ENCODE measurements at regions not wholly inside any gene's neighbourhood (a gene's known extent, or its start where the extent isn't known, plus 50 kb on each side); places are given as distances from the start of the nearest gene placed in this dataset.
"Not testable (repeated sequence)": the region's sequence is repeated elsewhere in the genome, so short reads cannot be mapped to it uniquely, and the experiment has no call there.

- Histone ChIP-seq H3K9me3 (peaks cover 7% of the 10 kb centered on the region), H4K20me1 (no peaks in the 10 kb centered on the region), H3K27me3 (no peaks in the 10 kb centered on the region), H3K9ac (no peak overlapping the region), H3K27ac (no peak overlapping the region), H3K4me1 (no peaks in the 10 kb centered on the region), H3K4me3 (no peak overlapping the region), H3K4me2 (no peak overlapping the region), H3K36me3 (no peaks in the 10 kb centered on the region)
- TF ChIP-seq Cebpa-rat (IDR thresholded peaks at IDR 0.05), result no peak
Observed at GRCh38 chr10:76769582-76769981, 868.0 kb downstream of the KCNMA1 start.

DNA sequence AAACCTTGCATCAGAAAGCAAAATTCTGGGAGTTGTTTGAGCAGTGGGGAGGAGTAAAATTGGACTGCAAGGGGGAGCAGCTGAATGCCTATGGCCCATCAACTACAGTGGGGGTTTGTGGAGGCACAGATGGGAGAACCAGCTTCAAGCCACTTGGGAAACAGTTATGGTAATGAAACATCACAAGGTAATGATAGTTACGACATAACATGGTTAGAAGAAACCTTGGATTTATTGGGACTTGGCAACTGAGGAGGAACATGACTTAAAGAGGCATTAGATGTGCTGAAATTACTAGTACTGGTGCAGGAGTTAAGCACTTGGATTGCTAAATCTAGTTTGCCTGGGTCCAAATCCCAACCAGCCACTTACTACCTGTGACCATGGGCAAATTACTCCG lies 868.4 kb downstream of the KCNMA1 start:
- H3K4me1 ChIP-seq, result no peaks in the 10 kb centered on the region

DNA sequence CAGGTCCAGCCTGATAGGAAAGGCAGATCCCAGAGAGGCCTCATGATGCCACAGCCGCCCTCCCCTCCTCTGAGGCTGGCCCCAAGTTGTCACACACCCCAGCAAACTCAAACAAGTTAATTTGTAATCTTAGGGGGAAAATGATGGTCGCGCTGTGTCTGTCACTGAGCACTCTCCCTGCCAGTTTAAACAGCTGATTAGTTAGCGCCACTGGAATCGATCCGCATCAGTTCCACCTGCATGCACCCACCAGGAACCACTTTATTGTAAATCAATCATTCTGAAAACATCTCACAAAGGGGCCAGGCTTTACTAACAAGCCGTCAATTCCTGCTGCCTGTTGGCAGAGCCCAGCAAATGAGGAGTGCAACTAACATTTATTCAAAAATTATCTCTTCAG lies 870.9 kb downstream of the KCNMA1 start:
- Histone ChIP-seq H3K27me3 (no peaks in the 10 kb centered on the region), H3K4me3 (no peak overlapping the region), H3K4me1 (no peaks in the 10 kb centered on the region), H3K9me3 (no peaks in the 10 kb centered on the region), H3K36me3 (no peaks in the 10 kb centered on the region), H4K20me1 (no peaks in the 10 kb centered on the region), H3K4me2 (no peak overlapping the region), H3K9ac (no peak overlapping the region), H3K27ac (no peak overlapping the region)
- TF ChIP-seq Cebpa-rat (IDR thresholded peaks at IDR 0.05), result no peak

More for the DNA sequence above, 868.4 kb downstream of the KCNMA1 start:
- no peak for TF ChIP-seq Cebpa-rat (IDR thresholded peaks at IDR 0.05)
- Histone ChIP-seq H3K36me3 (no peaks in the 10 kb centered on the region), H3K9ac (no peak overlapping the region), H3K4me3 (no peak overlapping the region), H3K9me3 (peaks cover 3% of the 10 kb centered on the region), H3K4me2 (no peak overlapping the region), H4K20me1 (no peaks in the 10 kb centered on the region), H3K27me3 (no peaks in the 10 kb centered on the region), H3K27ac (no peak overlapping the region)

- H3K4me3 ChIP-seq, H3K36me3 ChIP-seq, H3K4me1 ChIP-seq, H3K9me3 ChIP-seq, H3K9ac ChIP-seq, H3K27me3 ChIP-seq, H3K4me2 ChIP-seq, H4K20me1 ChIP-seq, H3K27ac ChIP-seq: not testable (repeated sequence)
Observed at GRCh38 chr10:76764921-76765320, 872.7 kb downstream of the KCNMA1 start.

GRCh38 chr10:76764177-76764576 lies 873.4 kb downstream of the KCNMA1 start:
- no peak for TF ChIP-seq Cebpa-rat (IDR thresholded peaks at IDR 0.05)
- H4K20me1 ChIP-seq, result no peaks in the 10 kb centered on the region
- no peaks in the 10 kb centered on the region for H3K4me1 ChIP-seq
- H3K9me3 ChIP-seq, result no peaks in the 10 kb centered on the region
- H3K27ac ChIP-seq, result no peak overlapping the region
- H3K27me3 ChIP-seq, result no peaks in the 10 kb centered on the region
- no peak overlapping the region for H3K4me2 ChIP-seq
- H3K4me3 ChIP-seq, result no peak overlapping the region
- H3K9ac ChIP-seq, result no peak overlapping the region
- H3K36me3 ChIP-seq, result no peaks in the 10 kb centered on the region

DNA sequence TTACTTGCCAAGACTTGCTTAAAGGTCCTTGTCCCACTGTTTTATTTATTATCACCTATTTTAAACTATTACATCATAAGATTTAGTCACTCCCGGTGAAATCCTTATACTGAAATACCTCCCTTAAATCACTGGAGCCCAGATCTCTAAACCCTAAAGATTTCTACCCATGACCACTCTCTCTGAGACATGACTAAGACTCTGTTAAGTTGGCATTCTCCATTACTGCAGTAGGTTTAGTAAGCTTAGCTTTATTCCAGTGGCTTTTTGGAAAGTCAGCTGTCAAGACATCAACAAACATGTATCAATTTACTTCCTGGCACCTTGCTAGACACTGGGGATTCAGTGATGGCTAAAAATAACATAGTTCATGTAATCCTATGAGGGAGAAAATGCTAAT lies 874.2 kb downstream of the KCNMA1 start:
- Histone ChIP-seq H3K27ac (no peak overlapping the region), H3K9me3 (no peaks in the 10 kb centered on the region), H3K27me3 (no peaks in the 10 kb centered on the region), H3K36me3 (no peaks in the 10 kb centered on the region), H3K4me1 (no peaks in the 10 kb centered on the region), H3K4me3 (no peak overlapping the region), H4K20me1 (no peaks in the 10 kb centered on the region), H3K4me2 (no peak overlapping the region), H3K9ac (no peak overlapping the region)
- TF ChIP-seq Cebpa-rat (IDR thresholded peaks at IDR 0.05), result no peak

- no peaks in the 10 kb centered on the region for H3K36me3 ChIP-seq
- H3K27me3 ChIP-seq, result no peaks in the 10 kb centered on the region
- no peaks in the 10 kb centered on the region for H3K4me1 ChIP-seq
- H4K20me1 ChIP-seq, result no peaks in the 10 kb centered on the region
- no peak overlapping the region for H3K27ac ChIP-seq
- no peaks in the 10 kb centered on the region for H3K9me3 ChIP-seq
- H3K4me2 ChIP-seq, result no peak overlapping the region
- H3K9ac ChIP-seq, result no peak overlapping the region
- TF ChIP-seq Cebpa-rat (IDR thresholded peaks at IDR 0.05), result no peak
- no peak overlapping the region for H3K4me3 ChIP-seq
Observed at GRCh38 chr10:76759681-76760080, 877.9 kb downstream of the KCNMA1 start.

- Histone ChIP-seq H3K4me1 (no peaks in the 10 kb centered on the region), H3K36me3 (no peaks in the 10 kb centered on the region), H3K27me3 (no peaks in the 10 kb centered on the region), H4K20me1 (no peaks in the 10 kb centered on the region), H3K4me3 (no peak overlapping the region), H3K9ac (no peak overlapping the region), H3K9me3 (no peaks in the 10 kb centered on the region), H3K27ac (no peak overlapping the region), H3K4me2 (no peak overlapping the region)
- no peak for TF ChIP-seq Cebpa-rat (IDR thresholded peaks at IDR 0.05)
Observed at GRCh38 chr10:76743169-76743568, 894.4 kb downstream of the KCNMA1 start.

DNA sequence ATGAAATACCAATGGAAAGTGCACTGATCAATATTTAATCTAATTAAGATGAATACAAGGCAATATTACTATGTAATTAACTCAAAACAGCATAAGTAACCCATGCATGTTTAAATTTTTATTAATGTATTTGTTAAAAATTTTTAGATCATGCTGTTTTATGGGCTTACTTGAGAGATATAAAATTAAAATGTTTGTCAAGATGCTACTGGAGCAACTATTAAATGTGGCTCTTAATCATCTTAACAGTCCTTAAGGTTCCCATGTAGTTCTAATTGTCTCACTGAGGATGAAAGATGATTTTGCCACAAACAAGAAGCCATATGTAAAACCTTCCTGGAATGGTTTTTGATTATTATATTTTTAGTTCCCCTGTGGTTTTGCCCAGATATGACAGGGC lies 897.1 kb downstream of the KCNMA1 start:
- Histone ChIP-seq H3K9ac (no peak overlapping the region), H3K4me3 (no peak overlapping the region), H4K20me1 (no peaks in the 10 kb centered on the region), H3K27me3 (no peaks in the 10 kb centered on the region), H3K9me3 (no peaks in the 10 kb centered on the region), H3K4me1 (peaks cover 7% of the 10 kb centered on the region), H3K36me3 (no peaks in the 10 kb centered on the region), H3K27ac (no peak overlapping the region), H3K4me2 (no peak overlapping the region)
- TF ChIP-seq Cebpa-rat (IDR thresholded peaks at IDR 0.05), result no peak

DNA sequence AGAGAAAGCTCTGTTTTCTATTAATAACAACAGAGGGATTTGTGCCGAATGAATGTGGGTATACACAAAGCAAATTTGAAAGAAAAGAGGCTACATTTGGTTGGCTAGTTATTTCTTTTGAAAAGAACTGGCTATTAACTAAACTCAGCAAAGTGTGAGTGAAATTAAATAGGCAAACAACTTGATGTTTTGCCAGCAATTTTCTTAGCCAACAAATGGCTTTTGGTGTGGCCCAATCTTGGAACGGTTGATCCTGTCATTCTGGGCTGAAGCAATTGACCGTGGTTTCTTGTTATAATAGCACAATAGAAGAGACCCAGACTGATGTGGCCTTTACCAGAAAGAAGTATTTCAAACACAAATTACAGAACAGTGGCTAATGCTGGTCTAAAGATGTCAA lies 898.6 kb downstream of the KCNMA1 start:
- Histone ChIP-seq H3K36me3 (no peaks in the 10 kb centered on the region), H3K9me3 (no peaks in the 10 kb centered on the region), H3K4me1 (peaks cover 7% of the 10 kb centered on the region), H3K9ac (no peak overlapping the region), H3K27ac (no peak overlapping the region), H3K4me3 (no peak overlapping the region), H3K27me3 (no peaks in the 10 kb centered on the region), H3K4me2 (no peak overlapping the region), H4K20me1 (no peaks in the 10 kb centered on the region)
- TF ChIP-seq Cebpa-rat (IDR thresholded peaks at IDR 0.05), result no peak

DNA sequence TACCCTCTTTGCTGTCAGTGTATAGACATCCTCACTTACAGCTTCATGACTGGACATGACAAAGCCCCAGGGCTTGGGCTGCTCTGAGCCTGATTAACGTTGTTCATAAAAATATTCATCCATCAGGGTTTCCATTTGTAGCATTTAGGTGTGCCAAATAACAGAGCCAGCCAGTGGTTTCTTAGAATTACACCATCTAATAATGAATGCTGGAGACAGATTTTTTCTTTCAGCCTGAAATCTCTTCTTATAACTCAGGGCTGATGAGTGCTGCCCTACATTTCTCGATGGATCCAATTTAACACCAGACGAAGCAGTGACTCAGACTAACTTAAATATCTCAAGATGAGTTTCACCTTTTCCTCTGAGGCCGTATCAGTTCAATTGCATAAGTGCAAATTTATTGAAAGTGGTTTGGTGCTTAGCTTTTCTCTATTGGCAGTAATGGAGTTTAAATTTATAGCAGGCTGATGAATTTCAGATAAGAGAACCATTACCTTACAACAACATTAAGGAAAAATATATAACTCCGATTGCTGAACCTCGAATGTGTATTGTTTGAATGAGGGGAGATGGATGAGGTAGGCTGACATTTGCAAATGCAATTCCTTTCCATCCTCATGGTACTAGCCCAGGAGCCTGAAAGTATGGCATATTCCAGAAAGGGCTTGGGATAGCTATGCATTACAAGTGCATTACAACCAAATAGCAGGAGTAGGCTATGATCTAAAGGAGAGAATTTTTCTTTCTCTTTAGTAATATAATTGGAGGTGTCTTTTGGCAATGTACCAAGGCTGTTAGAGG lies 900.6 kb downstream of the KCNMA1 start:
- Histone ChIP-seq H3K4me2 (no peak overlapping the region), H3K4me3 (no peak overlapping the region), H3K9ac (no peak overlapping the region), H3K9me3 (no peaks in the 10 kb centered on the region), H3K27me3 (no peaks in the 10 kb centered on the region), H3K4me1 (peaks cover 7% of the 10 kb centered on the region), H4K20me1 (no peaks in the 10 kb centered on the region), H3K27ac (no peak overlapping the region), H3K36me3 (no peaks in the 10 kb centered on the region)
- no peak for TF ChIP-seq Cebpa-rat (IDR thresholded peaks at IDR 0.05)
